Mesendoderm (in vitro differentiated cells): ENCODE measurements at regions not wholly inside any gene's neighbourhood (a gene's known extent, or its start where the extent isn't known, plus 50 kb on each side); places are given as distances from the start of the nearest gene placed in this dataset.

Experiments
- DNase-seq: peaks from one replicate; pipeline ENCODE4 v3.0.0; 2013
- H2AK5ac ChIP-seq: 2 replicates; pipeline ENCODE4 v1.6.1; 2013; ENCODE audit warnings: low read length, inconsistent platforms
- H2BK120ac ChIP-seq: 2 replicates; pipeline ENCODE4 v1.6.1; 2013; ENCODE audit warnings: low read depth, mild to moderate bottlenecking, low read length, moderate library complexity, mixed read lengths
- H2BK15ac ChIP-seq: replicated peaks from 2 replicates; pipeline ENCODE4 v1.6.1; 2013; ENCODE audit warnings: low read depth, mild to moderate bottlenecking, moderate library complexity
- H2BK5ac ChIP-seq: 2 replicates; pipeline ENCODE4 v1.6.1; 2013; ENCODE audit warnings: low read length, inconsistent platforms
- H3K18ac ChIP-seq: 2 replicates; pipeline ENCODE4 v1.6.1; 2013; ENCODE audit warnings: mild to moderate bottlenecking, low read length, mixed read lengths
- H3K23ac ChIP-seq: one replicate; pipeline ENCODE4 v1.6.1; 2013; ENCODE audit warnings: low read length
- H3K27ac ChIP-seq: 2 replicates; pipeline ENCODE4 v1.5.1; 2013; ENCODE audit warnings: low read depth, mild to moderate bottlenecking, inconsistent platforms, low read length, moderate library complexity
- H3K27me3 ChIP-seq: 2 replicates; pipeline ENCODE4 v1.6.1; 2013; ENCODE audit warnings: low read length, control low read depth, mild to moderate bottlenecking, inconsistent platforms; ENCODE audit not compliant: insufficient read depth, poor library complexity
- H3K36me3 ChIP-seq: 2 replicates; pipeline ENCODE4 v1.6.1; 2013; ENCODE audit warnings: low read length, inconsistent platforms; ENCODE audit not compliant: control insufficient read depth, insufficient read depth
- H3K4ac ChIP-seq: one replicate; pipeline ENCODE4 v1.6.1; 2013; ENCODE audit warnings: low read depth, mild to moderate bottlenecking, low read length, moderate library complexity
- H3K4me1 ChIP-seq: 2 replicates; pipeline ENCODE4 v1.6.1; 2013; ENCODE audit warnings: low read depth, low read length, inconsistent platforms; ENCODE audit not compliant: control insufficient read depth
- H3K4me2 ChIP-seq: 2 replicates; pipeline ENCODE4 v1.6.1; 2013; ENCODE audit warnings: low read length
- H3K4me3 ChIP-seq: 2 replicates; pipeline ENCODE4 v1.5.1; 2013; ENCODE audit warnings: mild to moderate bottlenecking, low read length
- H3K56ac ChIP-seq: one replicate; pipeline ENCODE4 v1.6.1; 2013; ENCODE audit warnings: low read length
- H3K79me1 ChIP-seq: 2 replicates; pipeline ENCODE4 v1.6.1; 2013; ENCODE audit warnings: low read length, inconsistent platforms
- H3K79me2 ChIP-seq: 2 replicates; pipeline ENCODE4 v1.6.1; 2013; ENCODE audit warnings: mild to moderate bottlenecking, low read length; ENCODE audit not compliant: control insufficient read depth, insufficient read depth
- H3K9ac ChIP-seq: 2 replicates; pipeline ENCODE4 v1.6.1; 2013; ENCODE audit warnings: low read length, inconsistent platforms
- H4K5ac ChIP-seq: one replicate; pipeline ENCODE4 v1.6.1; 2013; ENCODE audit warnings: low read length
- H4K8ac ChIP-seq: one replicate; pipeline ENCODE4 v1.6.1; 2013; ENCODE audit warnings: low read depth, mild to moderate bottlenecking, control low read depth, low read length, moderate library complexity
- WGBS: extraction: QIAGEN DNeasy Blood & Tissue Kit; methylation state at CpG from one replicate; pipeline ENCODE4 v1.1.7; 2013; ENCODE audit warnings: low lambda C conversion rate, missing lambda C conversion rate; ENCODE audit not compliant: insufficient coverage; ENCODE audit errors: extremely low coverage; 5-methylcytosine and 5-hydroxymethylcytosine counted together

DNA sequence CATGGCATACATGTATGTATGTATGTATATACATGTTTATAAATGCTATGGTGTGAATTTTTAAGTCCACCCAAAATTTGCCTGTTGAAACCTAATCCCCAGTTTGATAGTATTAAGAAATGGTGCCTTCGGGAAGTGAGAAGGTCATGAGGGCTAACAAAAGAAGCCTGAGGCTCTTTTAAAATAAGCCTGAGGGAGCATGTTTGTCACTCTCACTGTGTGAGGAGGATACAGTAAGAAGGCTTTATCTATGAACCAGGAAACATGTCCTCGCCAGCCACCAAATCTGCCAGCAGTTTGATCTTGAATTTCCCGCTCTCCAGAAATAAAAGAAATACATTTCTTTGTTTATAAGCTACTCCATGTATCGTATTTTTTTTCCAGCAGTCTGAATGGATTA, 163.0 kb upstream of the LINC00305 start:
- Histone ChIP-seq H3K4me1 (no peaks in the 10 kb centered on the region), H4K8ac (no peak overlapping the region), H2BK15ac (no peak overlapping the region), H3K27me3 (no peaks in the 10 kb centered on the region), H3K79me2 (no peaks in the 10 kb centered on the region), H3K36me3 (no peaks in the 10 kb centered on the region), H3K23ac (no peak overlapping the region), H3K56ac (no peak overlapping the region), H3K27ac (no peak overlapping the region), H3K4ac (no peak overlapping the region), H2AK5ac (no peak overlapping the region), H3K4me3 (no peak overlapping the region), H4K5ac (no peak overlapping the region), H3K9ac (no peak overlapping the region), H3K79me1 (no peaks in the 10 kb centered on the region), H3K18ac (no peak overlapping the region), H2BK120ac (no peak overlapping the region), H2BK5ac (no peak overlapping the region), H3K4me2 (no peak overlapping the region)
- DNase-seq = no peak
- WGBS = no CpG with 5 or more reads among the region's 4 CpGs

- Histone ChIP-seq H3K4ac (no peak overlapping the region), H3K4me3 (no peak overlapping the region), H3K27ac (no peak overlapping the region), H3K79me2 (no peaks in the 10 kb centered on the region), H3K18ac (no peak overlapping the region), H4K5ac (no peak overlapping the region), H3K23ac (no peak overlapping the region), H3K4me2 (no peak overlapping the region), H2BK5ac (no peak overlapping the region), H3K56ac (no peak overlapping the region), H4K8ac (no peak overlapping the region), H2BK120ac (no peak overlapping the region), H3K9ac (no peak overlapping the region), H2BK15ac (no peak overlapping the region), H3K79me1 (no peaks in the 10 kb centered on the region), H3K4me1 (no peaks in the 10 kb centered on the region), H3K36me3 (no peaks in the 10 kb centered on the region), H2AK5ac (no peak overlapping the region), H3K27me3 (no peaks in the 10 kb centered on the region)
- WGBS = no CpG with 5 or more reads among the region's 6 CpGs
- DNase-seq = no peak
Observed at GRCh38 chr18:64295839-64296238, 147.0 kb upstream of the LINC00305 start.

DNA sequence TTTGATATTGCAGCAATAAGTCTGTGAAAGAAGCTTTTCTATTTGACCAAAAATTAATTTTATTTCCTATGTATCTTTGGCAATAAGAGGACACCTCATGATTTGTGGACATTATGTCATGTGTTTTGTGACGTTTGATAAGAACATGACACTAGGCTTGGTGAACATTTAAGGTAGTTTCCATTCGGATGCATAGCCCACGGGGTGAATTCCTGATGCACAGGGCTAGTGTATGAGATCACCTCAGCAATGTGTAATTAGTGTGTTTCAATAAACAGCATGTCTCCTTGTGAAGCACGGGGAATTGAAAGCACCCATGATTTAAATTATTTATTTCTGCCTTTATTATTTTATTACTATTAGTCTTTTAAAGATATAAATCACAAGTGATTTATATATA, 146.1 kb upstream of the LINC00305 start:
- no peak overlapping the region for H4K8ac ChIP-seq
- H3K79me1 ChIP-seq = no peaks in the 10 kb centered on the region
- no peak overlapping the region for H3K4me3 ChIP-seq
- no peak overlapping the region for H3K18ac ChIP-seq
- no peak overlapping the region for H3K4ac ChIP-seq
- H2AK5ac ChIP-seq = no peak overlapping the region
- H3K27me3 ChIP-seq = no peaks in the 10 kb centered on the region
- H3K36me3 ChIP-seq = no peaks in the 10 kb centered on the region
- H3K9ac ChIP-seq = no peak overlapping the region
- no peak overlapping the region for H3K27ac ChIP-seq
- WGBS = no CpG with 5 or more reads among the region's 4 CpGs
- H4K5ac ChIP-seq = no peak overlapping the region
- H3K4me1 ChIP-seq = no peaks in the 10 kb centered on the region
- H3K56ac ChIP-seq = no peak overlapping the region
- no peak overlapping the region for H3K23ac ChIP-seq
- H2BK15ac ChIP-seq = no peak overlapping the region
- no peak overlapping the region for H3K4me2 ChIP-seq
- DNase-seq = peak; percentile 13
- H2BK120ac ChIP-seq = no peak overlapping the region
- H3K79me2 ChIP-seq = no peaks in the 10 kb centered on the region
- H2BK5ac ChIP-seq = no peak overlapping the region

DNA sequence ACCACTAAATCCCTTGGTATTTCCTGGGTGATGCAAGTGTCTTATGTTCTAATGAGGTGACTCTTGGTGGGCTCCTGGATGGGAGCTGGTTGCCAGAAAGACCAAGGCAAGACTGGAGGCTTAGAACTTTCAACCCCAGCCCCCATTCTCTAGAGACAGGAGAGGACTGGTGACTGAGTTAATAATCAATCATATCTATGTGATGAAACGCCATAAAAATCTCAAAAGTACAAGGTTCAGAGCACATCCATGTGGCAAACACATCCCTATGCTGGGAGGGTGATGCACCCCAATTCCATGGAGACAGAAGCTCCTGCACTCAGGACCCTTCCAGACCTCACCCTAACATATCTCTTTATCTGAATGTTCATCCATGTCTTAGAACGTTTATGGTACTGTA, 139.5 kb upstream of the LINC00305 start:
- no peak overlapping the region for H3K27ac ChIP-seq
- H3K4me3 ChIP-seq = no peak overlapping the region
- DNase-seq = no peak

GRCh38 chr18:64287926-64288325, 139.0 kb upstream of the LINC00305 start:
- Histone ChIP-seq H3K4me2 (no peak overlapping the region), H3K79me2 (no peaks in the 10 kb centered on the region), H3K36me3 (no peaks in the 10 kb centered on the region), H2AK5ac (no peak overlapping the region), H3K4me1 (no peaks in the 10 kb centered on the region), H4K8ac (no peak overlapping the region), H3K27me3 (no peaks in the 10 kb centered on the region), H3K4me3 (no peak overlapping the region), H3K18ac (no peak overlapping the region), H3K79me1 (no peaks in the 10 kb centered on the region), H2BK120ac (no peak overlapping the region), H4K5ac (no peak overlapping the region), H3K27ac (no peak overlapping the region), H3K4ac (no peak overlapping the region), H3K56ac (no peak overlapping the region), H3K23ac (no peak overlapping the region), H2BK5ac (no peak overlapping the region), H3K9ac (no peak overlapping the region), H2BK15ac (no peak overlapping the region)
- DNase-seq = no peak
- no CpG with 5 or more reads among the region's 4 CpGs for WGBS

More for the DNA sequence above, 139.5 kb upstream of the LINC00305 start:
- H2BK5ac ChIP-seq = no peak overlapping the region
- no peak overlapping the region for H3K9ac ChIP-seq
- no CpG with 5 or more reads among the region's 2 CpGs for WGBS
- no peak overlapping the region for H3K56ac ChIP-seq
- H3K36me3 ChIP-seq = no peaks in the 10 kb centered on the region
- H3K18ac ChIP-seq = no peak overlapping the region
- no peak overlapping the region for H3K4ac ChIP-seq
- no peak overlapping the region for H4K5ac ChIP-seq
- no peaks in the 10 kb centered on the region for H3K4me1 ChIP-seq
- H3K23ac ChIP-seq = no peak overlapping the region
- H2BK15ac ChIP-seq = no peak overlapping the region
- H3K27me3 ChIP-seq = no peaks in the 10 kb centered on the region
- H2AK5ac ChIP-seq = no peak overlapping the region
- H2BK120ac ChIP-seq = no peak overlapping the region
- no peaks in the 10 kb centered on the region for H3K79me1 ChIP-seq
- no peaks in the 10 kb centered on the region for H3K79me2 ChIP-seq
- no peak overlapping the region for H3K4me2 ChIP-seq
- no peak overlapping the region for H4K8ac ChIP-seq

DNA sequence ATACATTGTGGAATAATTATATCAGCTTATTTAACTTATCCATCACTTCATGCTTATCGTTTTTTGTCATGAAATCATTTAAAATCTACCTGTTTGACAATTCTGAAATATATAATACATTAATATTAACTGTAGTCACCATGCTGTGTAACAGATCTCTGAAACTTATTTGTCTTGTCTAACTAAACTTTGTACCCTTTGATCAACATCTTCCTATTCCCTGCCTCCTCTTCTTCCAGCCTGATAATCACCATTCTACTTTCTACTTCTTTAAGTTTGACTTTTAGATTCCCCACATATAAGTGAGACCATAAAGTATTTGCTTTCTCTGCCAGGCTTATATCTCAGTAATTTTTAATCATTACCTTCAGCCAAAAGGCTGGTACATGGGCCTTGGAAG, 134.2 kb upstream of the LINC00305 start:
- Histone ChIP-seq H4K5ac (no peak overlapping the region), H3K27ac (no peak overlapping the region), H2AK5ac (no peak overlapping the region), H3K27me3 (no peaks in the 10 kb centered on the region), H3K18ac (no peak overlapping the region), H3K23ac (no peak overlapping the region), H3K4me3 (no peak overlapping the region), H4K8ac (no peak overlapping the region), H3K4me1 (no peaks in the 10 kb centered on the region), H3K4me2 (no peak overlapping the region), H2BK15ac (no peak overlapping the region), H2BK5ac (no peak overlapping the region), H3K9ac (no peak overlapping the region), H3K79me2 (no peaks in the 10 kb centered on the region), H3K56ac (no peak overlapping the region), H3K4ac (no peak overlapping the region), H2BK120ac (no peak overlapping the region), H3K36me3 (no peaks in the 10 kb centered on the region), H3K79me1 (no peaks in the 10 kb centered on the region)
- DNase-seq = no peak
- WGBS = no CpG with 5 or more reads among the region's 1 CpG
